ENCODE measurements at regions not wholly inside any gene's neighbourhood (a gene's known extent, or its start where the extent isn't known, plus 50 kb on each side); places are given as distances from the start of the nearest gene placed in this dataset.

GRCh38 chr11:15473954-15474837 lies 359.5 kb downstream of the INSC start:
- intact Hi-C loops (cut with DNase I) = no loop called here
- DNase-seq (ENCODE audit: low spot score) = no peak

GRCh38 chr11:15476371-15476917 lies 361.7 kb downstream of the INSC start:
- intact Hi-C loops (cut with DNase I) = no loop called here
- DNase-seq (ENCODE audit: low spot score) = no peak

- DNase-seq (ENCODE audit: low spot score) = no peak
- intact Hi-C loops (cut with DNase I) = no loop called here
Observed at GRCh38 chr11:15481871-15482270, 367.1 kb downstream of the INSC start.

GRCh38 chr11:15483205-15483604 lies 368.5 kb downstream of the INSC start:
- intact Hi-C loops (cut with DNase I) = no loop called here
- no peak for DNase-seq (ENCODE audit: low spot score)

- no peak for DNase-seq (ENCODE audit: low spot score)
- intact Hi-C loops (cut with DNase I) = no loop called here
Observed at GRCh38 chr11:15484398-15484797, 369.7 kb downstream of the INSC start.

DNA sequence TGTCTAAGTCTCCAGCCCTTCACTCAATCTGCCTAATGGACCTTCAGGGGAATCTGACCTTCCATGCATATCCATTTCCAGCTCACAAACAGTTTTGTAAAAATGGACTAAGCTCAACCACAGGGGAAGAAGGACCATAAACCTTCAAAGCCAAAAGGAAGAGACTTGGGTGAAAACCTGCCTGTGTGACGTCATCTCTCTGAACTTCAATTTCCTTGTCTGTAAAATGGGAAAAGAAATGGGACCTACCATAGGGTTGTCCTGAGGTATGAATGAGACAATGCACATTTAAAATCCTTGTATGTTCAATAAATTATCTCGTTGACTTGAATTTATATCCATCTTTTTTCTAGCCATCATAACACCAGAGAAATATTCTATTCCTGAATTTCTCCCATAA lies 370.7 kb downstream of the INSC start:
- no peak for DNase-seq (ENCODE audit: low spot score)
- intact Hi-C loops (cut with DNase I) = no loop called here

DNA sequence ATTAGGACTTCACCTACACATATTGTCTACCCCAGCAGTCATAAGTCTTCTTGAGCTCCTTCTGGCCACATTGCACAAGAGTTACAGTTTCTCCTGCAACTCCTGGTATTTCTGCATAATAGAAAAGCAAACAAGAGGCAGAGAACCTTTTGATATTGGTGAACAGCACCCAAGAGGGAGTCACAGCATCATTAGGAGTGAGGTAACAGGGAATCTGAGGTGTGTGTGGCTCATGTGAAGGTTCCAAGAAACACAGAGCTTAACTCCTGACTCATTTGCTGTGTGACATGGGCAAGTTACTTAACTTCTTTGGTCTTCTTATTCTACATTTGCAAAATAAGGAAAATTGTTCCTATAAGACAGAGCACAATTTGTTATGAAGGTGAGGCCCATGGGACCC lies 374.6 kb downstream of the INSC start:
- no peak for DNase-seq (ENCODE audit: low spot score)
- intact Hi-C loops (cut with DNase I) = no loop called here

DNA sequence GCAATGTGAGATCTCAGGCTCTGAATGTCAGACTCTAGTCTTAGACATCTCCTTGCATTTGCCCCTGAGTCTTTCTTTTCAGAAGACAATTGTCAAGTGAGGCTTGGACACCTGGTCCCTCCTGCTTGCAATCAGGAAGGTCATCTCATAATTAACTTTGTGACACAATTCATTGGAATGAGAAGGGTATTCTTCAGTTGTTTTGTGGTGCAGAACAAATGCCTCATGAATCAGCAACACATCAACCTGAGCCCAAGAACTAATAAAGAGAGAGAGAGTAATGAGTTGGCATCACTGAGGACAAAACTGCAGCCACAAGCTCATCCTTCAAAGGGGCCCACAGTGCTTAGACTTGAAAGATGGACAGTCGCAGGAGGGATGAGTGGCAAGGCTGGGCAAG lies 375.8 kb downstream of the INSC start:
- intact Hi-C loops (cut with DNase I) = no loop called here
- no peak for DNase-seq (ENCODE audit: low spot score)

- intact Hi-C loops (cut with DNase I) = no loop called here
- no peak for DNase-seq (ENCODE audit: low spot score)
Observed at GRCh38 chr11:15493066-15493465, 378.3 kb downstream of the INSC start.

GRCh38 chr11:15493921-15494620 lies 379.3 kb downstream of the INSC start:
- intact Hi-C loops (cut with DNase I) = no loop called here
- DNase-seq (ENCODE audit: low spot score) = no peak

DNA sequence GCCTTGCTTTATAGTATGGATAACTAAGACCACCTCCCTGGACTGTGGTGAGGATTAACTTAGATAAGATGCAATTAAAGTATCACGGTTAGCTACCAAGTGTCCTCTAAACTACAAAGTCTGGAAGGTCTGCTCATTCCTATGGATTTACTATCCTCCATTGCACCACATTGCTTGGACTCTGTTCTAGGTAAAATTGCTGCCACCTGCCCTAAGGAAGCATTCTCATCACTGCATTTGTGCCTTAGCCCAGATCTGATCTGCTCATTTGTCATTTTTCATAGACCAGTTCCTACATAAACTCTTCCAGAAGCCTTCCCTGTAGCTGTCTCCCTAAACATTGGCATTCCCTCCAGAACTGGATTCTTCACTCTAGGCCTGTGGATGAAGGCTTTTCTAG lies 380.0 kb downstream of the INSC start:
- no peak for DNase-seq (ENCODE audit: low spot score)
- intact Hi-C loops (cut with DNase I) = no loop called here

DNA sequence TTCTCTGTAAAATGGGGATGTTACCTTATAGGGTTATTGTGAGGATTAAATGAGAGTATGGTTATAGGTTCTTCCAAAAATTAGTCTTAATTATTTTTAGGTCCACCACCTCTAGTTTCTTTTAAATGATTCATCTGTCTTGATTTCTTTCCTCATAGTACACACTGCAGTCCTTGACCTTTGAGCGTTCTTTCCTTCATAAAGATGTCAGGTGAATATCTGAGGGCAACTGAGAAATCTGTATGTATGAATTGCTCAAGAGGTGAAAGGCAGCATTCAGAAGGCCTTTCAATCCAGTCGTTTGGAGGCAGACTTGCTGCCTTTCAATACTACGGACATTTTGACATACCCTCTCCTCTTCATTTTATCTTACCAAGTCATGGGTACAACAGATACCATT lies 380.7 kb downstream of the INSC start:
- no peak for DNase-seq (ENCODE audit: low spot score)
- intact Hi-C loops (cut with DNase I) = no loop called here

DNA sequence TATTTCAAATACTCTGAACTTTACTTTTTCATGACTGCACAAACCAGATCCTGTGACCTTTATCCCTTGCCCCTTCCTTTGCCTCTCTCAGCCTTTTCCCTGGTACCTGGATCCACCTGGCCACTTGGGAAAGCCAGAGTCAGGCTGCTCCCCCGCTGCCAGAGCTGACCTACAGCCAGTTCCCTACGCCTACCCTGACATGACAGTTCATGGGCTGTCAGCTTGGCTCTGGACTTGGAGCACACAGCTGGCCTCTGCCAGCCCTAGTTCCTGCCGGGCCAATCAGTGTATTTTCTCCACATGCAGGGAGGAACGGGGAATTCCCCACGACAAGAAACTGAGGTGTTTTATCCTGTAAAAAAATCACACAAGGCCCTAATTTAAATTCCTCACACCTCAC lies 382.6 kb downstream of the INSC start:
- no peak for DNase-seq (ENCODE audit: low spot score)
- intact Hi-C loops (cut with DNase I) = no loop called here

DNA sequence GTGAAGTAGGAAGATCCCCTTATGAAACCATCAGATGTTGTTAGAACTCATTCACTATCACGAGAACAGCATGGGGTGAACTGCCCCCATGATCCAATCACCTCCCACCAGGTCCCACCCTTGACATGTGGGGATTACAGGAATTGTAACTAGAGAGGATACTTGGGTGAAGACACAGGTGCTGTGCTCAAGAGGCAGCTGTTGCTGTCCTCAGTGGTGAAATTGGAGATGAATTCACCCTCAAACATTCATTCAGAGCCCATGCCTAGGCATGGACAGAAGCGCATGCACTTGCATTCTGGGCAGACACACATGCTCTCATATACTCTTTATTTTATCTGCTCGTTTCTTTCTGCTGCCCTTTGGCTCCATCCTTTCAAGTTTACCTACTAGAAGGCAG lies 385.0 kb downstream of the INSC start:
- intact Hi-C loops (cut with DNase I) = no loop called here
- no peak for DNase-seq (ENCODE audit: low spot score)

- intact Hi-C loops (cut with DNase I) = no loop called here
Observed at GRCh38 chr11:15500643-15501042, 385.9 kb downstream of the INSC start.

GRCh38 chr11:15501566-15501965 lies 386.8 kb downstream of the INSC start:
- intact Hi-C loops (cut with DNase I) = no loop called here
- DNase-seq (ENCODE audit: low spot score) = no peak

More at GRCh38 chr11:15500643-15501042, 385.9 kb downstream of the INSC start:
- no peak for DNase-seq (ENCODE audit: low spot score)

GRCh38 chr11:15505155-15505554 lies 390.4 kb downstream of the INSC start:
- intact Hi-C loops (cut with DNase I) = no loop called here
- DNase-seq (ENCODE audit: low spot score) = no peak

DNA sequence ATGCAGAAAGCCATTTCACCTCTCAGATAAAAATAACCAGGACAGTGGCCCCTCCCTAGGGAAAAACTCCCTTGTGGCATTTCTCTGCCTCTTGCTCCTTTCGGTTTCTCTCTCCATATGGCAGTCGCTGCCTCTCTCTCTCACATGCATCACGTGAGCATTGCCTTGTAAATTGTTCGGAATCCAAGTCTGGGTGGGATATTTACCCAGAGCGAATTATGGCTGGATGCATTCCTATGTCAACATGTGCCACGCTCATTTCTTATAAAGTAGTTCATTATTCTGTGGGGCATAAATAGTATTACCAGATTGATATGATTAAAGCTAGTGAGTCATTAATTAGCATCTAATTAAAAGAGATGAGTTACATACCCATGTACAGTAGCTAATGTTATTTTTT lies 392.9 kb downstream of the INSC start:
- intact Hi-C loops (cut with DNase I) = no loop called here
- DNase-seq (ENCODE audit: low spot score) = no peak

DNA sequence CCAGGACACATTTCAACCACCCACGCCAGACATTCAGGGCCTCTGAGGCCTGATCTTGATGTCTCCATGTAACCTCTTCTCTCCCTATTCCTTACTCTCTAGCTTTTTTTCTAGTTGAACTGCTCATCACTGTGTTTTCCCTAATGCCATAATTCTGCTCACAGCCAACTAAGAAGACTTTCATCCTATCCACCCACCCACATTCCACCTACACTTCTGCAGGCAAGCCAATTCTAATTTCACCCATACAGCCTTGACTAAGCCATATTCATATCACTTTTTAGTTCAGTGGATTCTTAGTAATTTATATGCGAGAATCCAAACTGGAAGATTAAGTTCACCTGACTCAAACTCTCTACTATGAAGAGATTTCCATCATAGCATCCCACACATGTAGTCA lies 394.4 kb downstream of the INSC start:
- intact Hi-C loops (cut with DNase I) = no loop called here
- no peak for DNase-seq (ENCODE audit: low spot score)

DNA sequence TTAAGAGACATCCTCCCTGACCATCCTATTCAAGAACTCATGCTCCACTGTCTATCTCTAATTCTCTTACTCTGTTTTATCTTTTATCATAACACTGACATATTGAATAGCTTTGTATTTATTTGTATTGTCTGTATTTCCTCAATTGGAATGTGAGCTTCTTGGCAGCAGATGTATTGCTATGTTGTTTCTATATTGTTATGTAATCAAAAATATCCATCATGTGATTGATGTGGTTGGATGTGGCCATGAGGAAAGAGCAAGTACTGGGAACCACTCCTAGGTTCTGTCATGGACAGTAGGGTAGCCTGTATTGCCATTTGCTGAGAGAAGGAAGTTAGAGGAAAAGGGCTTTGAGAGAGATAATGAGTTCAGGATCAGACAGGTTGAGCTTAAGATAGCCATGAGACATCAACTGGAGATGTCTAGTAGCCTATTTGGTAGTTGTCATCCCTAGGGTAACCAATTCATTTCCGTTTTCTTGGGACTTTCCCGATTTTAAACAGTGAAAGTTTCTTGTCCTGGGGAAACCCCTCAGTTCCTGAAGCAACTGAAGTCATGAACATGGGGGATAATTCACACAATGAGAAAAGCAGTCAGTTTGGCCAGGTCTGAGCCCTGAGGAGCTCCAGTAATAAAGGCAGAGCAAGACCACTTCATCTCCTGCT lies 404.5 kb downstream of the INSC start:
- intact Hi-C loops (cut with DNase I) = no loop called here

More for the DNA sequence above, 404.5 kb downstream of the INSC start:
- no peak for DNase-seq (ENCODE audit: low spot score)

Measured in cardiac septum (tissue), 1 donor.